NB4 (cell line): ENCODE measurements at regions not wholly inside any gene's neighbourhood (a gene's known extent, or its start where the extent isn't known, plus 50 kb on each side); places are given as distances from the start of the nearest gene placed in this dataset.

Experiments used
- CTCF ChIP-seq: IDR thresholded peaks from one replicate; pipeline ENCODE4 v1.5.1; 2012; ENCODE audit warnings: low read depth, low read length
- POLR2A ChIP-seq: IDR thresholded peaks from 2 replicates; pipeline ENCODE4 v1.6.1; 2011; ENCODE audit warnings: mild to moderate bottlenecking; ENCODE audit not compliant: insufficient read length; ENCODE audit errors: extremely low read depth
- TF ChIP-seq, protein P1 (sequence below): IDR thresholded peaks from 2 replicates; pipeline ENCODE4 v1.6.1; 2011; ENCODE audit warnings: low read depth, low read length

DNA sequence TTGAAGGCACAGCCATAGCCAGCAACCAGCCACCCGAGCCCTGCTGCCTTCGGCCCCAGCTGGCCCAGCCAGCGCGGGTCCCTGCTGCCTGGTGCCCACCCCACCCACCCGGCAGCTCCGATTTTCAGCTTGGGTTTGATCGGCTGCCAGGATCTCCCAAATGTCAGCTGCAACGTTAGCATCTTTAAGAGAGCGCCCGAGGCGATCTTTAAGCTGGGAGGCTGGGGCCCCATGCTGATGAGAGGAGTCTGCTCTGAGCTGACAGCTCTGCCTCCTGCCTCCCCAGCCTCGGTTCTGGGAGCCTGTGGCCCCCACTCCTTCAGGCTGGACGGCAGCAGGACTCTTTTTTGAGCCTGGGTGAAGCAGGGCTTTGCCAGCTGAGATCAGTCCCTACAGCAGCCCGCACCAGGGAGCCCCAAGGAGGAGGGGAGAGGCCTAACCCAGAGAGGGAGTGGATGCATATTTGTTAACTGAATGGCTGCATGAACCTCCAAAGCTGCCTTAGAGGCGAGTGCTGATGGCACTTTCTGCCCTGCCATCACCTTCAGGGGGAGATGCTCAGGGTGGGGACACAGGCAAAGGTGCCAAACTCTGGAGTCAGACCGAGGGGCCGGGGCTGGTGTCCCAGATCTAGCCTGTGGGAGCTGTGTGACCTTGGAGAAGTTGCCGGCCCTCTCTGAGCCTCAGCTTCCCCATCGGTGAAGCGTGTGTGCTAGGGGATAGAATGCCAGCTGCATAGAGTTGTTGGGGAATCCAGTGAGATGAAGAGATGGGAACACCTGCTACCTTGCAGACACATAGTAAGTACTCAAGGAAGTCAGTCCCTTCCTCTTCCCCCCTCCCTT lies 165.5 kb downstream of the C9orf50 start:
- TF ChIP-seq CTCF (no peak), POLR2A (no peak)
- TF ChIP-seq, protein P1, sequence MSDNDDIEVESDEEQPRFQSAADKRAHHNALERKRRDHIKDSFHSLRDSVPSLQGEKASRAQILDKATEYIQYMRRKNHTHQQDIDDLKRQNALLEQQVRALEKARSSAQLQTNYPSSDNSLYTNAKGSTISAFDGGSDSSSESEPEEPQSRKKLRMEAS, result no peak
